NCI-H1092 treated with DMSO at 0.1 percent for 48 hours (cell line): ENCODE measurements at regions not wholly inside any gene's neighbourhood (a gene's known extent, or its start where the extent isn't known, plus 50 kb on each side); places are given as distances from the start of the nearest gene placed in this dataset.
"Not testable (repeated sequence)": the region's sequence is repeated elsewhere in the genome, so short reads cannot be mapped to it uniquely, and the experiment has no call there.

Source experiments
- DNase-seq: peaks from one replicate; lab custom pipeline; 2025; lab: John Stamatoyannopoulos, UW

DNA sequence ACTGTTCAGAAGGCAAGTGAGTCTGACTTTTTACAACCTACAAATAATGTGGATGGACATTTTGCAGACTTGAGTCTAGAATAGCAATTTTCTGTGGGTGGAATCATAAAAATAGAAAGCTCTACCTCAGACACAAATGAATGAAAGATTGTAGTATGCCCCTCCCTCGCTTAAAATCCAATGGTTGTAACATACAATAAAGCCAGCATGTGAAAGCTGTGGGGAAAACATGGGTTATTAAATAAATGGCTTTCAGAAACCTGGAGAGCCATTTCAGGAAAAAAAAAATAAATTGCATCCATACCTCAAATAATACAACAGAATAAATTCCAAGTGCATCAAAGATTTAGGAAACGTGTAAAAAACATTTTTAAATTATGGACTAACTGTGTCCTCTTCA lies 123.1 kb upstream of the MON1B start:
- DNase-seq, result no peak

DNA sequence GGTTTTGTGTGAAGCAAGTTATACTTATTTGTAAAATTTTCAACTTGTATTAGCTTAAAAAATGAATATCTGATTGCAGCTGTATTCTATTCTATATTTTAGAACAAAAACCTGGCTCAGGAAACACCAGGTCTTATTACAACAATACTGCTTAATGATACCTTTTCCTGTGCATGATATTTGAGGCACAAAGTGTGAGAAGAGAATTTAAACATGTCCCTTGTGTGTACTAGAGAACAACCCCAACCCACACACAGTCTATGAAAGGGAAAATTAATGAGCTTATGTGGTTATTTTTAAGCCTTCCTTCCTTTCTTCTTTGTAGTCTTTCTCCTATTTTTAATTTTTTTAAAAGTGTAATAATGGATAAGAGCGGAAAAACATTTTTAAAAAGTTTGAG lies 122.6 kb upstream of the MON1B start:
- no peak for DNase-seq

DNA sequence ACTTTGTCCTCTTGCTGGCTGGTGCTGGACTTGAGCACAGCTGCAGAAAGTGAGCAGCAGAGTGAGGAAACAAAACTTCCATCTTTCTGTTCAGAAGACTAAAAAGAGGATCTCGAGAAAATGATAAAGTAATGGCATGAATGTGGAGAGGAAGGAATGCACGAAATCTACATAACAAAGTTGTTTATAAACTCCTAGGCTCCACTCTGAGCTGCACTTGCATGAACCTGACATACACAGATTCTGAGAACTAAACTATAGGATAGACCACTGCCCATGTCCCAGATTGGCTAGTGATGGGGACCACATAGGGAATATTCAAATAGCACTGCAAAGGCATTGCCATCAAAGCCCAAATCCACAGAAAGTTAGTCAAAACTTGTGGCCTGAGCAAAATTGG lies 121.1 kb upstream of the MON1B start:
- no peak for DNase-seq

DNA sequence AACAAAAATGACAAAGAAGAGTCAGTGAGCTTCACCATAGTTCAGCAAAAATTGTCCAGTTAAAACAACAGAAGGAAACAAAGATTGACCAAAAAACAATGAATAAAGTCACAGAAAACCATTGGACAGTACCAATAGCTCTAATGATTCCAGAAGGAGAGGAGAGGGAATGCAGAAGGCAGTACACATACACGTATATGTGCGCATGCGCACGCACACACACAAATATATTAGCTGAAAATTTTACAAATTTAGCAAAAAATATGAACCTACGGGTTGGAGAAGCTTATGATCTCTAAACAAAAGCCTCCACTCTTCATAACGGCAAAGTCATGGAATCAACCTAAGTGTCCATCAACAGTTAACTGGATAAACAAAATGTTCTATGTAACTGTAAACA lies 120.3 kb upstream of the MON1B start:
- no peak for DNase-seq

DNA sequence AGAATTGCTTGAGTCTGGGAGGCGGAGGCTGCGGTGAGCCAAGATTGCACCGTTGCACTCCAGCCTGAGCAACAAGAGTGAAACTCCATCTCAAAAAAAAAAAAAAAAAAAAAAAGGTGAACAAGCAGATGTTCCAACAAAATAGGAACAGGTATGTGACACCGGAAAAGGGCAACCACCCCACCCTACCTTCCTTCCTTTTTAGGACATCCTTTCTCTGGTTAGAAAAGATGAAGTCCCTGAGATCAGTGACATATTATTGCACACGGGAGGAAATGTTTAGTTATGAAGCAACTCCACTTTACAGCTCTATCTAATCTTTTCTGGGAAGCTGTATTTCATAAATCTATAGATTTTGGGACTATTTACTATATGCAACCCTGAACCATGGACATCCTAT lies 114.2 kb upstream of the MON1B start:
- DNase-seq, result no peak

GRCh38 chr16:77077256-77077922 lies 113.6 kb upstream of the MON1B start:
- DNase-seq, result no peak

GRCh38 chr16:77085981-77086380 lies 105.0 kb upstream of the MON1B start:
- no peak for DNase-seq

GRCh38 chr16:77090062-77090461 lies 100.9 kb upstream of the MON1B start:
- DNase-seq, result no peak

DNA sequence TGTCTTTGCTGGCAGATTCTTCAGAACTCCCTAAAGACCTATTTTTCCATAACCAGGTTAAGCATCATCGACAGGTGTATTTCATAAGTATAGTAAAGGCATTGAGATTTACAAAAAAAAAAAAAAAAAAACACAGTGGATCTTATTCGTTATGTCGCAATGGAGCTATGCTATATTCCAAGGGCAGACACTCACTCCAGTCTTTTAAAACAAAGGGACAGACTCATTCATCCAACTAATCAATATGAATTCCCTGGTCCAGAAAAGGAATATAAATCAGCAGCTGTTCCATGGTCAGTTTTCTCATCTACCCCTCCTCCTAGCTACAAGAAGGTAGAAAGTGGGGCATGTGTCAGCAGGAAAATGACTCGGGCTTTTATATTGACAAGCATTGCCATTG lies 97.7 kb upstream of the MON1B start:
- no peak for DNase-seq

GRCh38 chr16:77093999-77094398 lies 97.0 kb upstream of the MON1B start:
- DNase-seq, result no peak

DNA sequence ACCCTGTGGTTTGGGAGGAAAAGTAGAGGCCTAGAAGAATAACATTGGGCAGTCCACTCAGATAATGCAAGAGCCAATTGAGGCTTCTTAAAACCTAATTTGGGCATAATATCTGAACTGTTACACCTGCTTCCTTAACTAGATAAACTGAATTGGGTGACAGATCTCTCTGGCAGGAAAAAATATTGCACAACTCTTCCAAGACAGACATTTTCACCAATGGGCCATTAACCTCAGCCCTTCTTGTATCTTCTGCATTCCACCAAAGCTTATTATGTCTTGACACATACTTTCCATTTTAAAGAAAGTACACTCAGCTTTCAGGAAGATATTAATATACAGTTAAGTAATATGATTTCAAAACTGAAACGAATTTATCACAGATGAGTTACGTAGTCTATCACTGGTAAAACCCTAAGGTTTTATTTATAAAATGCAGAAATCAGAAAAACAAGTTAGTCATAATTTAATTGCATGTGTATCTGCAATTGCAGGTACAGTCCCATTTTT lies 79.9 kb upstream of the MON1B start:
- no peak for DNase-seq

GRCh38 chr16:77112746-77113145 lies 78.2 kb upstream of the MON1B start:
- DNase-seq, result no peak

- no peak for DNase-seq
These were observed 77.2 kb upstream of the MON1B start for GRCh38 chr16:77113835-77114234.

DNA sequence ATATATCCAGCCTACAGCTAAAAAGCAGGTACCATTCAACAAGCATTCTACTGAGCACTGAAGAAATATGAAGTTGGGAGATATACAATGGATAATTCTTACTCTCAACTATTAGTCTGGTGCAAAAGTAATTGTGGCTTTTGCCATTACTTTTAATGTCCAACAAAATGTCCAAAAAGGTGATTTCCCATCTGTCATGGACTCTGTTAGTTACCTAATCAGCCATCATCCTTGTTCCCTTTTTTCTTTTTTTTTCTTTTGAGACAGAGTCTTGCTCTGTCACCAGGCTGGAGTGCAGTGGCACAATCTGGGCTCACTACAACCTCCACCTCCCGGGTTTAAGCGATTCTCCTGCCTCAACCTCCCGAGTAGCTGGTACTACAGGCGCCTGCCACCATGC lies 76.6 kb upstream of the MON1B start:
- DNase-seq, result not testable (repeated sequence)

DNA sequence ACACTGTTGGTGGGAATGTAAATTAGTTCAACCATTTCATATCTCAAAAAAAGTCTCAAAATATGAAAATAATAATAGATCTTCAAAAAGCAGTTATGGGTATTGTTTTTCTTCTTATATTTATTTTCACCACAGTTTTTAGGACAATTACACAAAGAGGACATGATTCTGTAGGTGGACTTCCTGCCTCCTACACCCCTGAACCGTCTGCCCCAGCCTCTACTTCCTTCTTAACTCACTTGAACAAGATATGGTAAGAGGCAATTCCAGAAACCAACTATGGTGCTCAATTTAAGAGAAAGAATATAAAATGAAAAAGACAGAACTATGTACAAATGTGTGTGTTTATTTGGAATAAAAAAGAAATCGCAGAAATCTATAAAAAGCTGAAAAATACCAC lies 74.1 kb upstream of the MON1B start:
- DNase-seq, result no peak

DNA sequence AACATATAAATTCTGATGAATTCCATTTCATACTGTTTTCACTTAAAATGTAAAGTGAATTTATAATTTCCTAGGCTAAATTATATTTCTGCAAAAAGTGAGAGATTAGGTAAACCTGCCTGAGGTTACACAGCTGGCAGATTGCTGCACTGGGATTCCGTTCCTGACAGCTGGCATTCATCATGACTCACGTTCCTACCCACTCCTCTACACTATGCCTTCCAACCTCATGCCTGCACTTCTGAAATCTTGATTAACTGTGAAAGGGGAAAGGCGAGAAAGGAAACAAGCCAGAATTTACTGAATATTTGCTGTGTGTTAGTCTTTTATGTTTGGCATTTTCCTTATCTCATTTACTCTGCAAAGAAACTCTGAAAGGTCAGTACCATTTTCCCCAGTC lies 73.3 kb upstream of the MON1B start:
- DNase-seq, result no peak

DNA sequence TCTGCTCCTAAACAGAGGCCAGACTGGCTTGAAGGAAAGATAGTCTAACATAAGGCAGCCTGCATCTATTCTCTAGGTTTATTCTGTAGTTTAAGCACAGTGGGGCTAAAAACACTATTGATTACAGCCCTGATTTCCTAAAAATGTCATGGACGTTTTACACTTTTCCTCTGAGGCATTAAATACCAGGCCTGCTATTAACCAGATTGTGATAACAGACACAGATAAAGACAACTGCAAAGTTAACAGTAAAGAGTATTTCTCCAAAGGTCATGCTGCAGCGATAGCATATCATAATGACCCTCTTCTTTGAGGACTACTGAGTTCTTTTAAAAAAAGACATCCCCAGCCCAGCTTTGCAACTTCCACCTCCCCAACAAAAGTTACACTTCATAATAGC lies 59.6 kb upstream of the MON1B start:
- no peak for DNase-seq

DNA sequence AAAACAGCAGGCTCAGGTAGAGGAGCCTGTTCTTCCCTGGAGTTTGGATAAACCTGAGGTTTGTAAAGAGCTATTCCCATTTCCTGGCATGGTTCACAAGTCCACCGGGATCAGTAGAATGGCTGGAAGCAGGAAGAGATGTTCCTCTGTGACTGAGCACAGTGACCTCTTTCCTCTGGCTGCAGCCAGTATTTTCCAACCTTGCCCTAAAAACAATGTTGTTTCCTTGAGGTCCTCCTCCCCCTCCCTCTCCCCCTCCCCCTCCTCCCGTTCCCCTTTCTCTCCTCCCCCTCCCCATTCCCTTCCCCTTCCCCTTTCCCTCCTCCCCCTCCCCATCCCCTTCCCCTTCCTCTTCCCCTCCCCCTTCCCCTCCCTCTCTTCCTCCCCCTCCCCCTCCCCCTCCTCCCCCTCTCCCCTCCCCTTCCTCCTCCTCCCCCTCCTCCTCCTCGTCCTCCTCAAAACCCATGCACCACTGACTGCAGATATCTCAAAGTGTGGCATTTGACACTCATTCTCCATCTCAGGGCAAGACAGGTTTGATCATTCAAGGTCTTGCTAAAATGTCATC lies 58.9 kb upstream of the MON1B start:
- no peak for DNase-seq

- DNase-seq, result no peak
These were observed 57.3 kb upstream of the MON1B start for GRCh38 chr16:77133706-77134105.

DNA sequence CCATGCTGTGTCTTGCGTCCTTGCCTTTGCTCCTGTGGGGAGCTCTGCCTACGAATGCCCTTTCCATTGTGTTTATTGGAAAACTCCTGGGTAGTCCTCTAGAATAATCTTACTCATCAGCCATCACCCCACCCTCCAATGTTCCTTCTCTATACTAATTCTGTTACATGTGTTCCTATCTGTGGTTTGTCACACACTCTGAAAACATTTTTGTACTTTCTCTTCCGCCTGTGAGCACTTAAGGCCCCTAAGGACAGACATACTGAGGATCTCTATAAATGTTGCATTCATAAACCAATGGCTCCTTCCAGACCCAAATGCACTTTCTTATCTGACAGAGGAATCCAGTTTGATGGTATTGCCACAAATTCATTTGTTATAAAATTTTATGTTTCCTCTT lies 53.9 kb upstream of the MON1B start:
- no peak for DNase-seq
